ENCODE measurements at regions not wholly inside any gene's neighbourhood (a gene's known extent, or its start where the extent isn't known, plus 50 kb on each side); places are given as distances from the start of the nearest gene placed in this dataset.
"Not testable (repeated sequence)": the region's sequence is repeated elsewhere in the genome, so short reads cannot be mapped to it uniquely, and the experiment has no call there.

DNA sequence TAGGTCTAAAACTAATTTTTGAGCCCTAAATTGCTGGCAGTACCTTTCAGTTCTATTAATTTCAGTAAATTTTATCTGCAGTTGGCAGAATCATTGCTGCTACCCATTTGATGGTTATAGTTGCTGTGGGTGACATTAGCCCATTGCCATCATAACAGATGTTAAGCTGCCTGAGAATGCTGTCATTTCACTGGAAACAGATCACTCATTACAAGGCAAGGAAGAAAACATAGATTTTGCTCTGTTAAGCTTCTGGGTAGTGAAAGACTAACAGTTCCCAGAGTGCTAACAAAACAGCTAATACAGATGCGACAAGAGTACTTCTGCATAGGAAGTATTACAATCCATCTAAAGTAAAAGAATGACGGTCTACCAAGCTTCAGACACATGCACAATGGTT is 213.2 kb downstream of the SPANXN3 start:
- H3K4me3 ChIP-seq (ENCODE audit: low read depth, low read length), result no peak overlapping the region
- TF ChIP-seq, protein P1, sequence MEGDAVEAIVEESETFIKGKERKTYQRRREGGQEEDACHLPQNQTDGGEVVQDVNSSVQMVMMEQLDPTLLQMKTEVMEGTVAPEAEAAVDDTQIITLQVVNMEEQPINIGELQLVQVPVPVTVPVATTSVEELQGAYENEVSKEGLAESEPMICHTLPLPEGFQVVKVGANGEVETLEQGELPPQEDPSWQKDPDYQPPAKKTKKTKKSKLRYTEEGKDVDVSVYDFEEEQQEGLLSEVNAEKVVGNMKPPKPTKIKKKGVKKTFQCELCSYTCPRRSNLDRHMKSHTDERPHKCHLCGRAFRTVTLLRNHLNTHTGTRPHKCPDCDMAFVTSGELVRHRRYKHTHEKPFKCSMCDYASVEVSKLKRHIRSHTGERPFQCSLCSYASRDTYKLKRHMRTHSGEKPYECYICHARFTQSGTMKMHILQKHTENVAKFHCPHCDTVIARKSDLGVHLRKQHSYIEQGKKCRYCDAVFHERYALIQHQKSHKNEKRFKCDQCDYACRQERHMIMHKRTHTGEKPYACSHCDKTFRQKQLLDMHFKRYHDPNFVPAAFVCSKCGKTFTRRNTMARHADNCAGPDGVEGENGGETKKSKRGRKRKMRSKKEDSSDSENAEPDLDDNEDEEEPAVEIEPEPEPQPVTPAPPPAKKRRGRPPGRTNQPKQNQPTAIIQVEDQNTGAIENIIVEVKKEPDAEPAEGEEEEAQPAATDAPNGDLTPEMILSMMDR (conservative IDR thresholded peaks at IDR 0.05; ENCODE audit: low read depth, low read length), result no peak
- DNase-seq (ENCODE audit: low read depth), result no peak

DNA sequence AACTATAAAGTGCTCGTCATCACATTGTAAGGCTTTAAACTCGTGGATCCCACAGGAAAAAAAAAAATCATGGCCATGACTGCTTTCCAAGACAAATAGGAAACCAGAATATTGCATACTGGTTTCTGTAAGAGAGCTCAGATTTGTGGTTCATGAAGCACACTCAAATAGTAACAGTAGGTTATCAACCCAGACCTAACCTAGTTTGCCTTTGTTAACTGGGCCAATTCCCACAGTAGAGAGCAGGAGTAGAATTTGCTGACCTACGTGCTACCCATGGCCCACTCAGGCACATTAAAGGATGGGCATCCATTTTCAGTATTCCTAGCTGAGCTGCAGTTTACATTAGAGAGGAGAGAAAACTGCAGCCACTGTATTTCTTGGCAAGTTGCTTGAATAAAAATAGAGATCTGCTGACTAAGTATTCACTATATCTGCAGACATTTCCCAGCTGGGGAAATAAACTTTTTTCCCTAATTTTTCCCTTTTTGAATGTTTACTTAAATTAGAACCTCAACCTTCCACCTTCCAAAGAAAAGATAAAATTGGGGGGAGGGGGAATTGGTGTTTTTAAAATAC is 218.5 kb downstream of the SPANXN3 start:
- no peak overlapping the region for H3K4me3 ChIP-seq (ENCODE audit: low read depth, low read length)
- TF ChIP-seq, protein P1 (conservative IDR thresholded peaks at IDR 0.05; ENCODE audit: low read depth, low read length), result no peak
- DNase-seq (ENCODE audit: low read depth), result no peak

DNA sequence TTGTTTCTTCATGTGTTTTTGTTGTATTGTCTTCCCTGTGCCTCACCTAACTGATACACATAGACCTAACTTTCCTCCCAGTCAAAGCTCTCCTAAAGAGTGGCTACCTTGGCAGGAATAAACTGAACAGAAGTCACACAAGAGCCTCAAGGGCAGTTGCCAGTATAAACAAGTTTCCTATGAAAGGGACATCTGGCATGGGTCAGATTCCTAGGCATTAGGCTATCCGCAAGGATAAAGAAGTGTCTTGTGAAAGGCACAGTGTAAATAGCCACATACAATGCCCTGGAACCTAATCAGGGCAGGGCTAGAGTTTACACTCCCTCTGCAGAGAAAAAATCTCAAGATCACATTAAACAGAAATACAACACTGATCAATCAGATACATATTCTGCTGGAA is 220.8 kb downstream of the SPANXN3 start:
- DNase-seq (ENCODE audit: low read depth), result no peak

DNA sequence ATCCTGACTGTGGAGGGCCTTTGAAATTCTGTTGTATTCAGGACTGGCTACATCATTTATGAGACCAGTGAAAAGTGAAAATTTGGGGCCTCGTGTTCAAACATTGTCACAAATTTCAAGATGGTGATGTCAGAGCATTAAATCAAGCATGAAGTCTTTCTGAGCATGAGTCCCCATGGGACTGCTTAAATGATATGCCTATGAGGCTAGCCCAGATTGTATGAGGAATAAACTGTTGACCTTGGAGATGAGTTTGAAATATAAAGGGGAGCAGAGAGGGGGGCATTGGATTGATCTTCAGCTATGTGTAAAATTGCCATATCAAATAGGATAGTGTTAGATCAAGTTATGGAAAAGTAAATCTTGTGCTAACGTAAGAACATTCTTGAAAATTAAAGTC is 230.0 kb downstream of the SPANXN3 start:
- DNase-seq (ENCODE audit: low read depth), result no peak
- no peak overlapping the region for H3K4me3 ChIP-seq (ENCODE audit: low read depth, low read length)
- TF ChIP-seq, protein P1 (conservative IDR thresholded peaks at IDR 0.05; ENCODE audit: low read depth, low read length), result no peak

More for the DNA sequence above, 220.8 kb downstream of the SPANXN3 start:
- no peak overlapping the region for H3K4me3 ChIP-seq (ENCODE audit: low read depth, low read length)
- TF ChIP-seq, protein P1 (conservative IDR thresholded peaks at IDR 0.05; ENCODE audit: low read depth, low read length), result no peak

DNA sequence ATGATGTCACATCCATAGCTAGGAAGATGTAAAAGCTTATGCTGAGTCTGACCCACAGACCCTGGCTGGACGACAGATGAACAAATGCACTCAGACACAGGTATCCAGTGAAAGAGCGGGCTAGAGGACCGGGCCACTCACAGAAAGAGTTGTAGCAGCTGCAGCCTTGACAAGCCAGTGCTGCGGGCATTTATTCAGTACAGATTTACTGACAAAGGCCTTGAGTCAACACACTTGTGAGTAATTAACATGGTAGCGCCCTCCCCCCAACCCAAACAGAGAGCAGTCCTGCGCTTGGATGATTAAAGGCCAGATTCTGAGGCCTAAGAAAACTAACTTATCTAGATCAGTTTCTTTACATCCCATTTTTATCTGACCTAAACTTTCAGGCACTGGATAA is 244.6 kb downstream of the SPANXN4 start:
- H3K4me3 ChIP-seq (ENCODE audit: low read depth, low read length), result no peak overlapping the region
- DNase-seq (ENCODE audit: low read depth), result no peak
- TF ChIP-seq, protein P1 (conservative IDR thresholded peaks at IDR 0.05; ENCODE audit: low read depth, low read length), result no peak

DNA sequence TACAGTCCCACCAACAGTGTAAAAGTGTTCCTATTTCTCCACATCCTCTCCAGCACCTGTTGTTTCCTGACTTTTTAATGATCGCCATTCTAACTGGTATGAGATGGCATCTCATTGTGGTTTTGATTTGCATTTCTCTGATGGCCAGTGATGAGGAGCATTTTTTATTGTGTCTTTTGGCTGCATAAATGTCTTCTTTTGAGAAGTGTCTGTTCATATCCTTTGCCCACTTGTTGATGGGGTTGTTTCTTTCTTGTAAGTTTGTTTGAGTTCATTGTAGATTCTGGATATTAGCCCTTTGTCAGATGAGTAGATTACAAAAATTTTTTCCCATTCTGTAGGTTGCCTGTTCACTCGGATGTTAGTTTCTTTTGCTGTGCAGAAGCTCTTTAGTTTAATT is 218.9 kb downstream of the SPANXN4 start:
- not testable (repeated sequence) for DNase-seq (ENCODE audit: low read depth); H3K4me3 ChIP-seq (ENCODE audit: low read depth, low read length)

DNA sequence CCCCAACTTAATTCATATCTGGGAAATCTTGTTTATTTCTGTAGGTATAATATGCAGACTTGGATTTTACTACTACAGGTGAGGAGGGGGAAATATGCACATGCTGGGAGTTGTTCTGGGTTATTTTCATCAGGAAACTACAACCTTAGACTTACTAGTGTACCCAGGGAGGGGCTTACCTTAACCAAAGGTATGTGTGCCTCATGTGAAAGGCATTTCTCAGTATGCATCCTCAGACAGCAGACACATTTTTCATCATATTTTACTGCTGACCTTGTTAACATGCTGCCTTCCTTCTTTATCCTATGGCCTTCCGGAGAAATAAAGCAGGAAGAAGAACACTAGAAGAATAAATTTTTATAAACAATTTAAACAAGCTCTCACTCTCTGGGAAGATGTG is 214.9 kb downstream of the SPANXN4 start:
- no peak overlapping the region for H3K4me3 ChIP-seq (ENCODE audit: low read depth, low read length)
- no peak for DNase-seq (ENCODE audit: low read depth)
- TF ChIP-seq, protein P1 (conservative IDR thresholded peaks at IDR 0.05; ENCODE audit: low read depth, low read length), result no peak

Data from choroid plexus epithelial cell (primary cell).